Liver (tissue), 3 donors: ENCODE measurements at regions not wholly inside any gene's neighbourhood (a gene's known extent, or its start where the extent isn't known, plus 50 kb on each side); places are given as distances from the start of the nearest gene placed in this dataset.

Experiments
- GABPA ChIP-seq, 2 donors: IDR thresholded peaks in 1 of 2; conservative IDR thresholded peaks in 1 of 2; 2 replicates each; pipeline ENCODE4 v1.6.1; 2016; ENCODE audit warnings: antibody characterized with exemption in 2 of 2, mild to moderate bottlenecking in 1 of 2, moderate library complexity in 1 of 2
- SP1 ChIP-seq: IDR thresholded peaks from 2 replicates; pipeline ENCODE4 v1.6.1; 2018; ENCODE audit warnings: antibody characterized with exemption, mild to moderate bottlenecking
- TAF1 ChIP-seq: conservative IDR thresholded peaks from 2 replicates; pipeline ENCODE4 v1.6.1; 2016; ENCODE audit warnings: antibody characterized with exemption, mild to moderate bottlenecking
- YY1 ChIP-seq: IDR thresholded peaks from 2 replicates; pipeline ENCODE4 v1.6.1; 2016; ENCODE audit warnings: antibody characterized with exemption, mild to moderate bottlenecking
- TF ChIP-seq, protein P1 (sequence below): fragments of 150-350 bp; IDR thresholded peaks from 2 replicates; pipeline ENCODE4 v1.5.1; 2017; ENCODE audit warnings: improper control_type of control experiment, low read depth, low read length; ENCODE audit not compliant: missing input control
- TF ChIP-seq, protein P2 (sequence below): IDR thresholded peaks from 2 replicates; pipeline ENCODE4 v1.6.1; 2016; ENCODE audit warnings: antibody characterized with exemption
- donor health status: healthy.
- donor health status: healthy.

DNA sequence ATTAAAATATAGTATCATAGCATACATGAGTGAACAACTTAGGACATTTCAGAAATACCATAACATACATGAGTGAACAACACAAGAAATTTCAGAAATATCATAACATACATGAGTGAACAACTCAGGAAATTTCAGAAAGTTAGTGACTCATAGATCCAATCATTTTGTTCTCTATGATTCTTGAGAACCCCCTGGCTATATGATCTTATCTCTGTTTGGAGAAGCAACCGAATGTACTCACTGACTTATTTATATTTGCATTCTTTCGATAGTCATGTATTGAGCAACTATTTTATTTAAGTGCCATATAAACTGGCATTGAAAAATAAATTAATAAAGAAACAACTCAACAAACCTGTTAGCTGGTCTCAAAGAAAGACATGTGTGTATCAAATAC lies 251.1 kb downstream of the EFNB2 start:
- TF ChIP-seq, protein P1, sequence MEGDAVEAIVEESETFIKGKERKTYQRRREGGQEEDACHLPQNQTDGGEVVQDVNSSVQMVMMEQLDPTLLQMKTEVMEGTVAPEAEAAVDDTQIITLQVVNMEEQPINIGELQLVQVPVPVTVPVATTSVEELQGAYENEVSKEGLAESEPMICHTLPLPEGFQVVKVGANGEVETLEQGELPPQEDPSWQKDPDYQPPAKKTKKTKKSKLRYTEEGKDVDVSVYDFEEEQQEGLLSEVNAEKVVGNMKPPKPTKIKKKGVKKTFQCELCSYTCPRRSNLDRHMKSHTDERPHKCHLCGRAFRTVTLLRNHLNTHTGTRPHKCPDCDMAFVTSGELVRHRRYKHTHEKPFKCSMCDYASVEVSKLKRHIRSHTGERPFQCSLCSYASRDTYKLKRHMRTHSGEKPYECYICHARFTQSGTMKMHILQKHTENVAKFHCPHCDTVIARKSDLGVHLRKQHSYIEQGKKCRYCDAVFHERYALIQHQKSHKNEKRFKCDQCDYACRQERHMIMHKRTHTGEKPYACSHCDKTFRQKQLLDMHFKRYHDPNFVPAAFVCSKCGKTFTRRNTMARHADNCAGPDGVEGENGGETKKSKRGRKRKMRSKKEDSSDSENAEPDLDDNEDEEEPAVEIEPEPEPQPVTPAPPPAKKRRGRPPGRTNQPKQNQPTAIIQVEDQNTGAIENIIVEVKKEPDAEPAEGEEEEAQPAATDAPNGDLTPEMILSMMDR: no peak
- TF ChIP-seq YY1 (no peak), TAF1 (no peak), SP1 (no peak), GABPA (IDR thresholded peaks at IDR 0.05 in 1 of 2, conservative IDR thresholded peaks at IDR 0.05 in 1 of 2) (no peak)
- TF ChIP-seq, protein P2, sequence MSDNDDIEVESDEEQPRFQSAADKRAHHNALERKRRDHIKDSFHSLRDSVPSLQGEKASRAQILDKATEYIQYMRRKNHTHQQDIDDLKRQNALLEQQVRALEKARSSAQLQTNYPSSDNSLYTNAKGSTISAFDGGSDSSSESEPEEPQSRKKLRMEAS: no peak
